Heart left ventricle (tissue), 13 donors: ENCODE measurements at regions not wholly inside any gene's neighbourhood (a gene's known extent, or its start where the extent isn't known, plus 50 kb on each side); places are given as distances from the start of the nearest gene placed in this dataset.

ENCODE experiments used
- POLR2A ChIP-seq, 2 donors: fragments of 450-650 bp; IDR thresholded peaks; one replicate each; pipeline ENCODE4 v1.6.1; 2017; ENCODE audit warnings: antibody characterized with exemption in 2 of 2, mild to moderate bottlenecking in 2 of 2, moderate library complexity in 2 of 2
- TF ChIP-seq, protein P1 (sequence below), 12 donors: fragments of 200-600 bp; sonication (generic) in 4 of 12; IDR thresholded peaks; one replicate each; pipeline versions ENCODE4 v1.5.0 to v1.8.0; 2018 to 2022; ENCODE audit warnings: antibody characterized with exemption in 12 of 12, mild to moderate bottlenecking in 5 of 12
- donor health status: ischemic (EF 13 %, LVEDD 7.1; RV severe dilation, severe dysfunction).
- donor health status: DM: no; HTN: yes; CAD: no.
- donor health status: DM: no; HTN: no; CAD: no.
- donor health status: ischemic (EF 25% LVEDD 6.9; RV normal size, moderate dysfunction).
- donor health status: ischemic (EF 25% LVEDD 5.7; RV mildly dilated, moderate dysfunction).
- donor health status: ischemic (EF 35%, LVEDD 5.7; RV mildly dilated, moderate dysfunction).
- donor health status: nonischemic (EF 11% LVEDD 7.7; RV severe dilation, severe dysfunction).
- donor health status: DM: yes; HTN: yes; CAD: no.
- donor health status: PGD.
- donor health status: ischemic (EF 29% LVEDD 5.4; RV normal size, mild dysfunction).
- donor health status: nonischemic (EF 23%, LVEDD 6.1; RV moderate dilation, normal function).

DNA sequence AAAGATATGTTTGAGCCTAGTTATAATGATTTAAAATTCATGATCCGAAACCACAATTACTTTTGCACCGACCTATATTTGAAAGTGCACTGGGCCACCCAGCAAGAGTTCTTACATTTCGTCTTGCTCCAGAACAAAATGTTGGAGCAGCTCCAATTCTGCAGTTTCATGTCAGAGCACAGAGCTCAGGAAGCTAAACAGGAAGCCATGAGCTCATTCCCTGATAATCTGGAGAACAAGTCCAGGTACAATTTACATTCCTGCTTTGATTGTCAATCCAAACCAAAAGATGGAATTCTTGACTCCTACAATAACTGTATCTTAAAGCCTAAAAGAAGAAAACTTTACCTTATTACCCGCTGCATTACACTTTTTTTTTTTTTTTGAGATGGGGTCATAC is 131.8 kb downstream of the KCTD12 start:
- TF ChIP-seq, protein P1, sequence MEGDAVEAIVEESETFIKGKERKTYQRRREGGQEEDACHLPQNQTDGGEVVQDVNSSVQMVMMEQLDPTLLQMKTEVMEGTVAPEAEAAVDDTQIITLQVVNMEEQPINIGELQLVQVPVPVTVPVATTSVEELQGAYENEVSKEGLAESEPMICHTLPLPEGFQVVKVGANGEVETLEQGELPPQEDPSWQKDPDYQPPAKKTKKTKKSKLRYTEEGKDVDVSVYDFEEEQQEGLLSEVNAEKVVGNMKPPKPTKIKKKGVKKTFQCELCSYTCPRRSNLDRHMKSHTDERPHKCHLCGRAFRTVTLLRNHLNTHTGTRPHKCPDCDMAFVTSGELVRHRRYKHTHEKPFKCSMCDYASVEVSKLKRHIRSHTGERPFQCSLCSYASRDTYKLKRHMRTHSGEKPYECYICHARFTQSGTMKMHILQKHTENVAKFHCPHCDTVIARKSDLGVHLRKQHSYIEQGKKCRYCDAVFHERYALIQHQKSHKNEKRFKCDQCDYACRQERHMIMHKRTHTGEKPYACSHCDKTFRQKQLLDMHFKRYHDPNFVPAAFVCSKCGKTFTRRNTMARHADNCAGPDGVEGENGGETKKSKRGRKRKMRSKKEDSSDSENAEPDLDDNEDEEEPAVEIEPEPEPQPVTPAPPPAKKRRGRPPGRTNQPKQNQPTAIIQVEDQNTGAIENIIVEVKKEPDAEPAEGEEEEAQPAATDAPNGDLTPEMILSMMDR (IDR thresholded peaks at IDR 0.05): no peak
- TF ChIP-seq POLR2A (IDR thresholded peaks at IDR 0.05): no peak
